Naive B cell (primary cell): ENCODE measurements at regions not wholly inside any gene's neighbourhood (a gene's known extent, or its start where the extent isn't known, plus 50 kb on each side); places are given as distances from the start of the nearest gene placed in this dataset.
"Not testable (repeated sequence)": the region's sequence is repeated elsewhere in the genome, so short reads cannot be mapped to it uniquely, and the experiment has no call there.

ENCODE experiments used
- ATAC-seq, 2 donors: fragments of 150-1000 bp; cut with Tn5 transposase; 2 replicates each; pipeline ENCODE4 v1.10.0; 2021; ENCODE audit warnings: low read depth in 2 of 2, mild to moderate bottlenecking in 2 of 2, moderate library complexity in 2 of 2
- DNase-seq: peaks from one replicate; pipeline ENCODE4 v3.0.0; 2022
- H3K27ac Mint-ChIP-seq, 6 donors: one replicate each; pipeline ENCODE4 v1.8.0; 2020 to 2022; ENCODE audit warnings: mild to moderate bottlenecking in 6 of 6, mixed read lengths in 6 of 6, moderate library complexity in 5 of 6, inconsistent platforms in 2 of 6
- H3K27me3 Mint-ChIP-seq, 3 donors: one replicate each; pipeline ENCODE4 v1.8.0; 2021 to 2022; ENCODE audit warnings: mixed read lengths in 3 of 3, mild to moderate bottlenecking in 1 of 3
- H3K36me3 Mint-ChIP-seq, 2 donors: one replicate each; pipeline ENCODE4 v1.8.0; 2020 to 2022; ENCODE audit warnings: mixed read lengths in 2 of 2, inconsistent platforms in 1 of 2, mild to moderate bottlenecking in 1 of 2
- H3K4me1 Mint-ChIP-seq, 3 donors: one replicate each; pipeline ENCODE4 v1.8.0; 2020 to 2022; ENCODE audit warnings: mixed read lengths in 3 of 3, inconsistent platforms in 1 of 3, mild to moderate bottlenecking in 1 of 3, moderate library complexity in 1 of 3
- H3K4me3 Mint-ChIP-seq, 8 donors: one replicate each; pipeline ENCODE4 v1.8.0; 2020 to 2022; ENCODE audit warnings: mild to moderate bottlenecking in 8 of 8, mixed read lengths in 8 of 8, moderate library complexity in 8 of 8, inconsistent platforms in 2 of 8
- H3K9me3 Mint-ChIP-seq, 7 donors: one replicate each; pipeline ENCODE4 v1.8.0; 2020 to 2022; ENCODE audit warnings: mixed read lengths in 7 of 7, mild to moderate bottlenecking in 5 of 7, inconsistent platforms in 2 of 7, moderate library complexity in 1 of 7

DNA sequence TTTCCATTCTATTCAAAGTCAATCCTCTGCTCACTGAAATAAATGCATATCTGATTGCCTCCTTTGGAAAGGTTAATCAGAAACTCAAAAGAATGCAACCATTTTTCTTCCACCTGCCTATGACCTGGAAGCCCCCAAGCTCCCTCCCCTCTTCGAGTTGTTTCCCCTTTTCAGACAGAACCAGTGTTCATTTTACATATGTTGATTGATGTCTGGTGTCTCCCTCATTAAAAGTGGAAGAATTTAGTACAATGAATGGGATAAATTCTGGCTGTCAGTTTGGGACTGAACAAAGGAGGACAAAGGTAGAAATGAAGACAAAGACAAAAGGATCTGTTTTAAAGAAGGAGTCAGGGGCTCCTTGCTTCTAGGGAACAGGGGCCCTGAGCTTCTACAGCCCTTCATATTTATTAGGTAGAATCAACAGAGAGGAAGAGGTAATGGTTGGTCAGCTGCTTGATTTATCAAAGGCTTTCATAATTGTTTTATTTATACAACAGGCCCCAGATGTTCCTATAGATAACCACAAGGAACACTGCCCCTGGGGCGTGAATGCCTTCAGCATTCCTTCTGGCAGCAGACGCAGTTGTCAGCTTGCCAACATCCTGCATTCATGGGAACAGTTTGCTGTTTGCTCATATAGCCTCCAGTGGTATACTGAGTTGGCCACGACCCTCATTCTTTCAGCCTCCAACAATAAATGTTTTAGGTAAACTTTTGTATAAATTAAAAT lies 949.8 kb upstream of the LRATD1 start:
- peaks cover 9 to 25% (median 13%) of the 10 kb centered on the region in 7 donors for H3K9me3 Mint-ChIP-seq
- ATAC-seq (no peak), DNase-seq (no peak)
- H3K27ac Mint-ChIP-seq: peak overlapping the region in 1 of 6 donors; percentile 51
- no peaks in the 10 kb centered on the region for H3K4me1 Mint-ChIP-seq
- no peaks in the 10 kb centered on the region for H3K36me3 Mint-ChIP-seq
- no peaks in the 10 kb centered on the region for H3K27me3 Mint-ChIP-seq
- H3K4me3 Mint-ChIP-seq: no peak overlapping the region

DNA sequence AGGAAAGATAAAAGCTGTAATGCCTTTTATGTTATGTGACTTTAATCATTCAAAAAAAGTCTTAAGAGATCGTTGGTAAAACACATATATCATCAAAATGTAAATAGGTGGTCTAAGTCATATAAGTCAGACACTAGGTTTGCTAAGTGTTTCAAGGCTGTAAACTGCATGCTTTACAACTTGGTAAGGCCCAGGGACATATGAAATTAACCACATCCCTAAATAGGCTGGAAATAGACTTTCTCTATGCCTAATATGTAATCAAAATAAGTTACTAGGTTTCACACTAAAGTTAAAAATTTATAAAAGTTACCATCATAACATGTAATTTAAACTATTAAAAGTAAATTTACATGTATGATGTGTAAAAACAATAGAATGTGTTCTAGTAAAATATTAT lies 946.3 kb upstream of the LRATD1 start:
- DNase-seq (no peak), ATAC-seq (no peak)
- H3K27ac Mint-ChIP-seq: no peak overlapping the region
- no peaks in the 10 kb centered on the region for H3K36me3 Mint-ChIP-seq
- no peaks in the 10 kb centered on the region for H3K4me1 Mint-ChIP-seq
- H3K27me3 Mint-ChIP-seq: no peaks in the 10 kb centered on the region
- H3K9me3 Mint-ChIP-seq: peaks cover 5 to 22% (median 19%) of the 10 kb centered on the region in 7 donors
- H3K4me3 Mint-ChIP-seq: no peak overlapping the region

DNA sequence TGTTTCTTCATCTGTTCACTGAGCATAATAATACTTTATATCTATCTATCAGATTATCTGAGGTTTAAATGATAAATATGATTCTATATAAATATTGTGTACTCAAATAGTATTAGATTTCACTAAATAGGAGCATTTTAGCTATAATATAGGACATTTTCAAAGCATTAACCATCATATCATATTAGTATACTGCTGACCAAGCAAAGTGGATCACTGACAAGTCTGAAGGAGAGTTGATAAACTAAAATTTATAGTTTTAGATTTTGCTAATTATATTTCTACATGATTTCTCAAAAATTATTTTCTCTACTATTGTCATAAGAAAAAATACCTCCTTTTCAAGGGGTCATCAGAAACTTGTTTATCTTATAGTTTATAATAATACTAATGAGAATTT lies 937.8 kb upstream of the LRATD1 start:
- Mint-ChIP-seq H3K4me1 (no peaks in the 10 kb centered on the region), H3K36me3 (no peaks in the 10 kb centered on the region), H3K9me3 (peaks cover 0 to 11% (median 4%) of the 10 kb centered on the region in 7 donors), H3K4me3 (no peak overlapping the region), H3K27me3 (no peaks in the 10 kb centered on the region), H3K27ac (no peak overlapping the region)
- ATAC-seq: no peak
- no peak for DNase-seq

DNA sequence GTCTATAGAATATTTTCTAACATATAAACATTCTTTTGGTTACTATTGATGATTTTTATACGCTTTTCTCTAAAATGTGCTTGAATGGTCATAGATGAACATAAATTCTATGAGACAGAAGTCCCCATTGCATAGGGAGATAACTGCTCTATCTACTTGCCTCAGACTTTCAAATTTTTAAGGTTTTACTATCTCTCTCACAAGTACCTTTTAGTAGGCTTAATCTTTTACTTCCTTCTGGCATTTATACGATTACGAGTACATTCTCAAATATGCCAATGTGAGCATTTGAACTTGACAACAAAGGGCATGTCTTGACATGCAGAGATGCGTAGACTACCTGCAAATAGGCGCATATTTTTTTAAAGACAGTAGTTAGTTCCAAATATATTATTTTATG lies 935.9 kb upstream of the LRATD1 start:
- no peak for ATAC-seq
- H3K4me1 Mint-ChIP-seq: no peaks in the 10 kb centered on the region
- H3K36me3 Mint-ChIP-seq: no peaks in the 10 kb centered on the region
- no peak overlapping the region for H3K27ac Mint-ChIP-seq
- peaks cover 0 to 14% (median 4%) of the 10 kb centered on the region in 7 donors for H3K9me3 Mint-ChIP-seq
- H3K4me3 Mint-ChIP-seq: no peak overlapping the region
- H3K27me3 Mint-ChIP-seq: no peaks in the 10 kb centered on the region
- no peak for DNase-seq

DNA sequence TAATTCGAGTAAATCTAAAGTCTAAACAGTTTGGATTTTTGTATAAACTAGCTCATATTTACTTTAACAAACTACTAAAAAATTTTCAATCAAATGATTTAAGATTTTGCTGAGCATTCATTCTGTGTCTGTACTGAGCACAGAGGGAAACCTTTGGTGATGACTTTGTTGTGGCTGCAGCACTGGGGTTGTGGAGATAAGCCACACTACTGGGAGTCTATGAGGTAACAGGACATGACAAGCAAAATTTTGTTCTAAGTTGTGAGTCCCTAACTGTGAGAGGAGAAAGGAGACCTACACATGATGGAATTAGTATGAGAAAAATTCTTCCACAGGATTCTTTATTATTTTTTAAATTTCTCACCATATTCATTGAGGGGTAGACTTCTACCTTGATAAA lies 933.7 kb upstream of the LRATD1 start:
- Mint-ChIP-seq H3K36me3 (no peaks in the 10 kb centered on the region), H3K27me3 (no peaks in the 10 kb centered on the region), H3K4me3 (no peak overlapping the region), H3K4me1 (no peaks in the 10 kb centered on the region), H3K27ac (no peak overlapping the region), H3K9me3 (peaks cover 0 to 14% (median 4%) of the 10 kb centered on the region in 7 donors)
- ATAC-seq: no peak
- no peak for DNase-seq

DNA sequence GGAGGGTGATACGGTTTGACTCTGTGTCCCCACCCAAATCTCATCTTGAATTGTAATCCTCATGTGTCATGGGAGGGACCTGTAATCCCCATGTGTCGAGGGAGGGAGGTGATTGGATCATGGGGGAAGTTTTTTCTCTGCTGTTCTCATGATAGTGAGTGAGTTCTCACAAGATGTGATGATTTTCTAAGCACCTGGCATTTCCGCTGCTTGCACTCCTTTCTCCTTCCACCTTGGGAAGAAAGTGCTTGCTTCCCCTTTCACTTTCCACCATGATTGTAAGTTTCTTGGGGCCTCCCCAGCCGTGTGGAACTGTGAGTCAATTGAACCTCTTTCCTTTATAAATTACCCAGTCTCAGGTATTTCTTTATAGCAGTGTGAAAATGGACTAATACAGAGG lies 932.6 kb upstream of the LRATD1 start:
- not testable (repeated sequence) for ATAC-seq, DNase-seq, H3K27ac Mint-ChIP-seq, H3K4me3 Mint-ChIP-seq, H3K36me3 Mint-ChIP-seq, H3K4me1 Mint-ChIP-seq, H3K27me3 Mint-ChIP-seq
- peaks cover 0 to 14% (median 4%) of the 10 kb centered on the region in 7 donors for H3K9me3 Mint-ChIP-seq

DNA sequence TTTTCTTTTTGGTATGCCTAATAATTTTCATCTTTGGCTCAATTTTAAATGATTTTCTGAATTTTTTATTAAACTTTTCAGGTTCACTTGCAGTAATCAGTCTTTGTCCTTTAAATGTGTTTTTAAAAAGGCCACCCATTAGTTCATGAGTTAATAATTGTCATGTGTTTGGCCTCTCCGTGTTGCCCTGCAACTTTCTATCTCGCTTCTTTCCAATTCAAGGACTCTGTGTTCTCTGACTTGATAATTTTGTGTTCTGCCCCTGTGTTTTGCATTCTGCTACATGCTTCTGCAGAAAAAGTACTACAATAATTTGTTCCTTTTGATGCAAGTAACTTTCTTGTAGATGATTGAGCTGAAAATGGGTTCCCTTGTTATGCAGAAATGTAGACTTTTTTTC lies 921.4 kb upstream of the LRATD1 start:
- no peak overlapping the region for H3K4me3 Mint-ChIP-seq
- ATAC-seq (no peak), DNase-seq (no peak)
- no peaks in the 10 kb centered on the region for H3K27me3 Mint-ChIP-seq
- H3K4me1 Mint-ChIP-seq: no peaks in the 10 kb centered on the region
- no peaks in the 10 kb centered on the region for H3K36me3 Mint-ChIP-seq
- H3K9me3 Mint-ChIP-seq: peaks cover 0 to 11% (median 3%) of the 10 kb centered on the region in 7 donors
- no peak overlapping the region for H3K27ac Mint-ChIP-seq

DNA sequence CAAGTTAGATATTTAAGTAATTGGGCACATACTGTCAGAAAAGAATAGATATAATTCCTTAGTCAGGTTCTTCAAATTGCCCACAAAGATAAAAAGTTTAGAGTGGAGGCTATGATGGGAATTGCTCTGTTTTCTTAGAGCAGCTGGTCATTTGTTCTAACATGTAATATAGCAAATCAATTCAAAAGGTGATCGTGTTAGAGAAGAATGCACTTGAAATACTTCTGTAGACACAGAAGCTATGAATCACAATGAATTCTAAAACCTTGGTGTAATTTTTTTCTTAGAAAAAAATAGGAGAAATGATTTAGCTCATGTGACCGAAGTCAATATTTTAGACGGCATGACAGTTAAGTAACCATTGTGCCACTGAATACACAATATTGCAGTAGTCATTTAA lies 918.1 kb upstream of the LRATD1 start:
- peaks cover 0 to 7% (median under 1%) of the 10 kb centered on the region in 7 donors for H3K9me3 Mint-ChIP-seq
- ATAC-seq: no peak
- no peak overlapping the region for H3K27ac Mint-ChIP-seq
- H3K36me3 Mint-ChIP-seq: no peaks in the 10 kb centered on the region
- H3K4me1 Mint-ChIP-seq: no peaks in the 10 kb centered on the region
- H3K27me3 Mint-ChIP-seq: no peaks in the 10 kb centered on the region
- no peak overlapping the region for H3K4me3 Mint-ChIP-seq
- no peak for DNase-seq

DNA sequence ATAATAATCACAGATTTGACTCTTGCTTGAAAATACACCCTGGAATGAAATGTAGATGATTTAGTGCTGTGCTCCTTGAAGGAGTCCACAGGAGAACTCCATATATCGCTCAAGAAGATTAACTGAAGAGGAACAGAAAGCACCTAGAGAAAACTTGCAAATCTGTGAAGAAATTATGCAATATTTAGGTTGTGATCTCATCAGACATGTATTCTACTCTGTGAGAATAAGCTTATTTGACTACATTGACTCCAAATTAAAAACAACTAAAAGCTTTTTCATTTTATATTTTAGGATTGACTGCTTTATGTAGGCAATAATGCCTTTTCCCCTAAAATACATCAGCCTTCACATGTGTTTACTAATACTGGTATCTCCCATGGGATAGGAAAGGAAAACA lies 906.6 kb upstream of the LRATD1 start:
- H3K36me3 Mint-ChIP-seq: no peaks in the 10 kb centered on the region
- H3K9me3 Mint-ChIP-seq: peaks cover 0 to 14% (median 4%) of the 10 kb centered on the region in 7 donors
- no peaks in the 10 kb centered on the region for H3K4me1 Mint-ChIP-seq
- H3K4me3 Mint-ChIP-seq: no peak overlapping the region
- H3K27me3 Mint-ChIP-seq: no peaks in the 10 kb centered on the region
- ATAC-seq (no peak), DNase-seq (no peak)
- H3K27ac Mint-ChIP-seq: no peak overlapping the region

DNA sequence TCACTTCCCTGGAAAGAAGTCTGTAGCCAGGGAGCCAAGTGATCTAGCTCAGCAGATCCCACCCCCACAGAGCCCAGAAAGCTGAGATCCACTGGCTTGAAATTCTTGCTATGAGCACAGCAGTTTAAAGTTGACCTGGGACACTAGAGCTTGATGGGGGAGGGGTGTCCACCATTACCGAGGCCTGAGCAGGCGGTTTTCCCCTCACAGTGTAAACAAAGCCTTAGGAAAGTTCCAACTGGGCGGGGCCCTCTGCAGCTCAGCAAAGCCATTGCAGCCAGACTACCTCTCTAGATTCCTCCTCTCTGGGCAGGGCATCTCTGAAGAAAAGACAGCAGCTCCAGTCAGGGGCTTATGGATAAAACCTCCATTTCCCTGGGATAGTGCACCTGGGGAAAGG lies 887.2 kb upstream of the LRATD1 start:
- Mint-ChIP-seq H3K4me3 (no peak overlapping the region), H3K27me3 (no peaks in the 10 kb centered on the region), H3K4me1 (no peaks in the 10 kb centered on the region), H3K36me3 (no peaks in the 10 kb centered on the region), H3K9me3 (peaks cover 5 to 22% (median 15%) of the 10 kb centered on the region in 7 donors), H3K27ac (no peak overlapping the region)
- ATAC-seq (no peak), DNase-seq (no peak)

DNA sequence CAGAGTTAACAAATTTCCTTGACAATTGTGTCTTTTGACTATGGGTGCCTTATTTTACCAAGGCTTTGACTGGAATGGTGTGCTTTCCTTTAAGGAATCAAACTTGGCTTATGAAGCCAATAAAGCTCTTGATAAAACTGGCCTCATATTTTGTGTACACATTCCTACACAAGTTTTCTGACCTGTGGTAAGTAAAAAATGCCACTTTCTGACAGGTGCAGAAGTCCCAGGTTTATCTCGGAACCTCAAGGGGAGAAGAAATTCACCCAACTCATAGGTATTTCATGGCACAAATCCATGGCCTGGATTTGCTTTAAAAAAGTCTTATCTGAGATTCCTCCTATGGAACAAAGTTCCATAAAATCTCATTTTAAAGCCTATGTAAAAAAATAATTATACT lies 880.6 kb upstream of the LRATD1 start:
- DNase-seq (no peak), ATAC-seq (no peak)
- H3K4me1 Mint-ChIP-seq: no peaks in the 10 kb centered on the region
- no peaks in the 10 kb centered on the region for H3K36me3 Mint-ChIP-seq
- no peak overlapping the region for H3K4me3 Mint-ChIP-seq
- H3K27ac Mint-ChIP-seq: no peak overlapping the region
- peaks cover 3 to 16% (median 11%) of the 10 kb centered on the region in 7 donors for H3K9me3 Mint-ChIP-seq
- H3K27me3 Mint-ChIP-seq: no peaks in the 10 kb centered on the region

DNA sequence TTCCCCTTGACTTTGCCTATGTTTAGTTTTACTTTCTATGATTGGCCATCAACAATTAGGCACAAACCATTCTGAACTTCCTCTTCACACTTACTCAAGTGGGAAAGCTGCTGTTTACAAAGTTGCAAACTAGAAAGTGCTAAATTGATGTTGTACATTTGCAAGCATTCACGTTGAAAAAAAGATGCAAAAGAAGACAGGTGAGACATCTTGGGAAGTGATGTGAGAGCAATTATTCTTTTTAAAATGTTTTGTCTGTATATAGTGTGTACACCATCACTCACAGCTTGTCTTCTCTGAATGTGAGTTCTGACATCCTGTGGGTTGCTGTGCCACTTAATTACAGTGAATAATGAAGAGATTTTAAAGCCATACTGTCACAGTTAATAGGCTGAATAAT lies 874.1 kb upstream of the LRATD1 start:
- ATAC-seq (no peak), DNase-seq (no peak)
- Mint-ChIP-seq H3K27me3 (no peaks in the 10 kb centered on the region), H3K9me3 (peaks cover 2 to 7% (median 5%) of the 10 kb centered on the region in 7 donors), H3K4me3 (no peak overlapping the region), H3K4me1 (no peaks in the 10 kb centered on the region), H3K27ac (no peak overlapping the region), H3K36me3 (no peaks in the 10 kb centered on the region)

DNA sequence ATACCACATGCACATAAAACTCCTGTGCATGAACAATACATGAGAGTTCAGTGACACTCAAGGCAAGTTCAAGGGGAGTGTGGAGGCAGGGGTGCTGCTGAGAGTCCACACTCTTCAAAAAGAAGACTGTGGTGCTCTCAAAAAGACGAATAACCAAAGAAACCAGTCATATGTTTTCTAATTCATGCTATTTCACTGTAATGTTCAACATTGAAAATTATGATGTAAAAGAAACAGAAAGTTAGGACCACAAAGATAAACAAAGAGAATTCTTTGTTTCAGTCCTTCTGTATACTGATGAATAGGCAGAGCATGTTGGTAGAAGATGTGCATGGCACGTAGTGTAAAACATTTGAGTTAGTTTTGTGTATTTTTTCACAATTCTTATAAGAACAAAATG lies 864.2 kb upstream of the LRATD1 start:
- no peaks in the 10 kb centered on the region for H3K36me3 Mint-ChIP-seq
- H3K9me3 Mint-ChIP-seq: peaks cover 0 to 6% (median under 1%) of the 10 kb centered on the region in 7 donors
- H3K27me3 Mint-ChIP-seq: no peaks in the 10 kb centered on the region
- no peak overlapping the region for H3K27ac Mint-ChIP-seq
- H3K4me1 Mint-ChIP-seq: no peaks in the 10 kb centered on the region
- no peak for ATAC-seq
- no peak for DNase-seq
- no peak overlapping the region for H3K4me3 Mint-ChIP-seq

DNA sequence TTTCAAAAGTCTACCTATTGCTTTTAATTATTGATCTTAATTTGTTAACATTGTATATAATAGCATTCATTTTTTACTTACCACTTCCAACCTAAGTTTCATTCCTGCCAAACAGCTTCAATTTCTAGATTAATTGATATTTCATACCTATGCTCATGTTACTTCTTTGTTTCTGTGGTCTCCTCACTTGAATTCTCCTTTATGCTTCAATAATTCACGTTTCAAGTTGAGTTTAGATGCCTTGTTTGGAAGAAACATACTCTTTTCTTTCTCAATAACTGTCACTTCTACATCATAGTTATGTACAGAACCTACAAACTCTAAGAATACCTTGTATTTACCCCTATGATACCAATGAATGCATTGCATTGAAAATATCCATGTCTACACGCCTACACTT lies 862.2 kb upstream of the LRATD1 start:
- H3K9me3 Mint-ChIP-seq: peaks cover 0 to 6% (median 2%) of the 10 kb centered on the region in 7 donors
- H3K27me3 Mint-ChIP-seq: no peaks in the 10 kb centered on the region
- ATAC-seq: no peak
- H3K4me1 Mint-ChIP-seq: no peaks in the 10 kb centered on the region
- no peak overlapping the region for H3K4me3 Mint-ChIP-seq
- no peak for DNase-seq
- H3K27ac Mint-ChIP-seq: no peak overlapping the region
- no peaks in the 10 kb centered on the region for H3K36me3 Mint-ChIP-seq

DNA sequence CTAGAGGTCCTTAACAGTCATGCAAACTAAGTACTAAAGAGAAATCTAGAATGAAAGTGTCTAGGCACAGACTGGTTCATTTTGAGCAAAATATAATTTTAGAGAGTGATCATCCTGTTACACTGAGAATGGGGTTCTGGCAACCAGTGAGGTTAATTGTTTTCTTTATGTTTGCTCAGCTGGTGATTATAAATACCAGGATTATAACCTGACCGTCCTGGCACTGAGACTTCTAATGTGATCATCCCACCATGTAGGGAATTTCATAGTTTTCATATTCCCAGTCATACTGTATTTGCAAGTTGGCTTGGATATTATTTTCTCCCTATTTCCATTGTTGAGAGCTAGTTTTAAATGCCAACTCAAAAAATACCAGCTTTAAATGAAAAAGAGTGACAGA lies 852.5 kb upstream of the LRATD1 start:
- H3K9me3 Mint-ChIP-seq: peaks cover 0 to 11% (median 2%) of the 10 kb centered on the region in 7 donors
- H3K27ac Mint-ChIP-seq: no peak overlapping the region
- no peaks in the 10 kb centered on the region for H3K27me3 Mint-ChIP-seq
- no peaks in the 10 kb centered on the region for H3K4me1 Mint-ChIP-seq
- no peaks in the 10 kb centered on the region for H3K36me3 Mint-ChIP-seq
- no peak overlapping the region for H3K4me3 Mint-ChIP-seq
- ATAC-seq: no peak
- no peak for DNase-seq
